ENCODE measurements at regions not wholly inside any gene's neighbourhood (a gene's known extent, or its start where the extent isn't known, plus 50 kb on each side); places are given as distances from the start of the nearest gene placed in this dataset.
A peak's percentile ranks its signal among the peaks of the same experiment; 100 is the strongest.

DNA sequence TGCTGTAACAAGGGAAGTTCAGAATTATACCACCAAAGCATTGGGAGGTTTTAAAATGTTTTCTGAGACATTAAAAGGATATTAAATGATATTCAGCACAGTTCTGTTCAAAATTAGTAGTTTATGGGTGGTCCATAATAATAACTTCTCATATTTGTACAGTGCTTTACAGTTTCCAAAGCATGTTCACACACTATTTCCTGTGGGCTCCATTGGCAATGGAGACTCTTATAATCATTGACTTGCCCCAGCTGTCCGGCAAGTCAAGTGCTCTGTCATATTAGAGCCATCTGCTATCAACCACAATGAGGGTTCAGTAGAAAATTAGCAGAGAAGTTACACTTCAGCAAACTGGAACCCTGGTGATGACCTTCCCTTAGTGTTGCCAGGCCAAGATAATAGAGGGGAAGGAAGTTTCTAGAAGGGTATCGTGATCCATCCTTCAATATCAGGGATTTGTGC, 526.6 kb upstream of the CCDC196 start (continued):
- no peak for TF ChIP-seq ESRRG (CRISPR knock-in tag; IDR thresholded peaks at IDR 0.05)
- TF ChIP-seq, protein P1, sequence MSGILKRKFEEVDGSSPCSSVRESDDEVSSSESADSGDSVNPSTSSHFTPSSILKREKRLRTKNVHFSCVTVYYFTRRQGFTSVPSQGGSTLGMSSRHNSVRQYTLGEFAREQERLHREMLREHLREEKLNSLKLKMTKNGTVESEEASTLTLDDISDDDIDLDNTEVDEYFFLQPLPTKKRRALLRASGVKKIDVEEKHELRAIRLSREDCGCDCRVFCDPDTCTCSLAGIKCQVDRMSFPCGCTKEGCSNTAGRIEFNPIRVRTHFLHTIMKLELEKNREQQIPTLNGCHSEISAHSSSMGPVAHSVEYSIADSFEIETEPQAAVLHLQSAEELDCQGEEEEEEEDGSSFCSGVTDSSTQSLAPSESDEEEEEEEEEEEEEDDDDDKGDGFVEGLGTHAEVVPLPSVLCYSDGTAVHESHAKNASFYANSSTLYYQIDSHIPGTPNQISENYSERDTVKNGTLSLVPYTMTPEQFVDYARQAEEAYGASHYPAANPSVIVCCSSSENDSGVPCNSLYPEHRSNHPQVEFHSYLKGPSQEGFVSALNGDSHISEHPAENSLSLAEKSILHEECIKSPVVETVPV (CRISPR knock-in tag; IDR thresholded peaks at IDR 0.05), result no peak
- TF ChIP-seq BACH2 (CRISPR knock-in tag; IDR thresholded peaks at IDR 0.05; ENCODE audit: borderline replicate concordance), result no peak

DNA sequence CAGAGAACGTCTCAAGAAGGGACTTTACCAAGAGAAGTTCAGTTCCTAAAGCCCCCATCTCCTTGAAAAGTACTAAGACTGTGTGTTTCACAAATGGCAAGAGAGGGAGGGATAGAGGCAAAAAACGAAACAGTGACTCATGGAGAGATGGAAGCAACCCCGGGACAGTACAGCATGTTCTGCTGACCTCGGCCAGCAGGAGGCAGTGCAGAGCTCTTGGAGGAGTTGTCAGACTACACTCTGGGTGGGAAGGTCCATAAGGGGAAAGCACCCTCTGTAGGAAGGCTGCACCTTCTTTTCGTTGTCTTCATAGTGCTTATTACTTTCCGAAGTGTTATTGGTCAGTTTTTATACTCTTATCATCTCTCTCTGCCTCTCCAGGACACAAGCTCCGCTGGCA, 525.2 kb upstream of the CCDC196 start:
- TF ChIP-seq TCF4 (CRISPR knock-in tag; IDR thresholded peaks at IDR 0.05; ENCODE audit: borderline replicate concordance) (no peak), PPARA (CRISPR knock-in tag; IDR thresholded peaks at IDR 0.05; ENCODE audit: borderline replicate concordance) (no peak), TOX (CRISPR knock-in tag; IDR thresholded peaks at IDR 0.05; ENCODE audit: borderline replicate concordance) (no peak), RARB (CRISPR knock-in tag; IDR thresholded peaks at IDR 0.05) (no peak), GLIS3 (CRISPR knock-in tag; IDR thresholded peaks at IDR 0.05) (no peak), ZNF8 (CRISPR knock-in tag; IDR thresholded peaks at IDR 0.05) (no peak)
- TF ChIP-seq, protein P1 (CRISPR knock-in tag; IDR thresholded peaks at IDR 0.05), result no peak
- ATAC-seq, result peak; percentile 65; the same call in 2 of the 3 replicates

DNA sequence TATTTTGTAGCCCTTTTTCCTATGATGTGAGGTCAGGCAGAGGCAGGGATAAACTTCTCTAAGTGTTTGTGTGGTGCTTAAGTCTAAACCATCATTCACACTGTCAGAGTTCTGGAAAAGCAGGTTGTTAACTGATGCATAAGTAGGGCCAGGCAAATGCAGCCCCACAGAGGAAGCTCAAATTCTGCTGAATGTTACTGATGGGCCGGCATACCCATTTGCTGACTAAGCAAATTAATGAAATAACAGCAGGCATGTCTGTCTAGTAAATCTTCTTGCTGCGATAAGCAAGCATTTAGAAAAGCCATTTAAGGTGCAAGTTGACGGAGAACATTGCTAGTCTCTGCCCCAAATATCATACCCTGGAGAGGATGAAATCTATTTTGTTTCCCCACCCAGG, 523.2 kb upstream of the CCDC196 start:
- no peak for ATAC-seq
- TF ChIP-seq, protein P2, sequence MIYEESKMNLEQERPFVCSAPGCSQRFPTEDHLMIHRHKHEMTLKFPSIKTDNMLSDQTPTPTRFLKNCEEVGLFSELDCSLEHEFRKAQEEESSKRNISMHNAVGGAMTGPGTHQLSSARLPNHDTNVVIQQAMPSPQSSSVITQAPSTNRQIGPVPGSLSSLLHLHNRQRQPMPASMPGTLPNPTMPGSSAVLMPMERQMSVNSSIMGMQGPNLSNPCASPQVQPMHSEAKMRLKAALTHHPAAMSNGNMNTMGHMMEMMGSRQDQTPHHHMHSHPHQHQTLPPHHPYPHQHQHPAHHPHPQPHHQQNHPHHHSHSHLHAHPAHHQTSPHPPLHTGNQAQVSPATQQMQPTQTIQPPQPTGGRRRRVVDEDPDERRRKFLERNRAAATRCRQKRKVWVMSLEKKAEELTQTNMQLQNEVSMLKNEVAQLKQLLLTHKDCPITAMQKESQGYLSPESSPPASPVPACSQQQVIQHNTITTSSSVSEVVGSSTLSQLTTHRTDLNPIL (CRISPR knock-in tag; IDR thresholded peaks at IDR 0.05; ENCODE audit: low read depth), result no peak
- TF ChIP-seq ISL1 (CRISPR knock-in tag; IDR thresholded peaks at IDR 0.05), result 0 out of 2 replicates have a peak, but pooled peaks have one; percentile 33

DNA sequence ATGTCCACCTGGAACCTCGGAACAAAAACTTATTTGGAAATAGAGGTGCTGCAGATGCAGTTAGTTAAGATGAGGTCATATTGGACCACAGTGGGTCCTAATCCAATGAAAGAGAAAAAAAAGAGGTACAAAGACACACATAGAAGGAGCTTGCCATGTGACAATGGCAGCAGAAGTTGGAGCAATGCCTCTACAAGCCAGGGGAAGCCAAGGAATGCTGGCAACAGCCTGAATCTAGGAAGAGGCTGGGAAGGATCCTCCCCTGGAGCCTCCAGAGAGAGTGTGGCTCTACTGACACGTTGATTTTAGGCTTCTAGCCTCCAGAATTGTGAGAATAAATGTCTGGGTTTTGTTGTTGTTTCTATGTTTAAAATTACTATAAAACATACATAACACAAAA, 521.8 kb upstream of the CCDC196 start:
- no peak for ATAC-seq
- no peak for TF ChIP-seq ZNF8 (CRISPR knock-in tag; IDR thresholded peaks at IDR 0.05)
- TF ChIP-seq ZNF70 (CRISPR knock-in tag; IDR thresholded peaks at IDR 0.05), result no peak
- TF ChIP-seq ARNTL (CRISPR knock-in tag; IDR thresholded peaks at IDR 0.05; ENCODE audit: borderline replicate concordance, low read depth), result no peak
- TF ChIP-seq ZFP30 (CRISPR knock-in tag; IDR thresholded peaks at IDR 0.05), result no peak
- no peak for TF ChIP-seq BACH2 (CRISPR knock-in tag; IDR thresholded peaks at IDR 0.05; ENCODE audit: borderline replicate concordance)
- TF ChIP-seq, protein P3, sequence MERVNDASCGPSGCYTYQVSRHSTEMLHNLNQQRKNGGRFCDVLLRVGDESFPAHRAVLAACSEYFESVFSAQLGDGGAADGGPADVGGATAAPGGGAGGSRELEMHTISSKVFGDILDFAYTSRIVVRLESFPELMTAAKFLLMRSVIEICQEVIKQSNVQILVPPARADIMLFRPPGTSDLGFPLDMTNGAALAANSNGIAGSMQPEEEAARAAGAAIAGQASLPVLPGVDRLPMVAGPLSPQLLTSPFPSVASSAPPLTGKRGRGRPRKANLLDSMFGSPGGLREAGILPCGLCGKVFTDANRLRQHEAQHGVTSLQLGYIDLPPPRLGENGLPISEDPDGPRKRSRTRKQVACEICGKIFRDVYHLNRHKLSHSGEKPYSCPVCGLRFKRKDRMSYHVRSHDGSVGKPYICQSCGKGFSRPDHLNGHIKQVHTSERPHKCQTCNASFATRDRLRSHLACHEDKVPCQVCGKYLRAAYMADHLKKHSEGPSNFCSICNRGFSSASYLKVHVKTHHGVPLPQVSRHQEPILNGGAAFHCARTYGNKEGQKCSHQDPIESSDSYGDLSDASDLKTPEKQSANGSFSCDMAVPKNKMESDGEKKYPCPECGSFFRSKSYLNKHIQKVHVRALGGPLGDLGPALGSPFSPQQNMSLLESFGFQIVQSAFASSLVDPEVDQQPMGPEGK (CRISPR knock-in tag; IDR thresholded peaks at IDR 0.05; ENCODE audit: borderline replicate concordance), result no peak
- no peak for TF ChIP-seq ZFP3 (CRISPR knock-in tag; IDR thresholded peaks at IDR 0.05)
- no peak for TF ChIP-seq SNAI2 (CRISPR knock-in tag; IDR thresholded peaks at IDR 0.05)
- no peak for TF ChIP-seq CSDC2 (CRISPR knock-in tag; IDR thresholded peaks at IDR 0.05)
- TF ChIP-seq RARB (CRISPR knock-in tag; IDR thresholded peaks at IDR 0.05), result no peak
- no peak for TF ChIP-seq PPARA (CRISPR knock-in tag; IDR thresholded peaks at IDR 0.05; ENCODE audit: borderline replicate concordance)
- no peak for TF ChIP-seq GLIS3 (CRISPR knock-in tag; IDR thresholded peaks at IDR 0.05)
- TF ChIP-seq, protein P2 (CRISPR knock-in tag; IDR thresholded peaks at IDR 0.05; ENCODE audit: low read depth), result no peak
- no peak for TF ChIP-seq ZNF565 (CRISPR knock-in tag; conservative IDR thresholded peaks at IDR 0.05; ENCODE audit: low read depth)
- no peak for TF ChIP-seq OSR1 (CRISPR knock-in tag; IDR thresholded peaks at IDR 0.05)
- TF ChIP-seq TCF4 (CRISPR knock-in tag; IDR thresholded peaks at IDR 0.05; ENCODE audit: borderline replicate concordance), result no peak
- TF ChIP-seq ESRRG (CRISPR knock-in tag; IDR thresholded peaks at IDR 0.05), result no peak
- TF ChIP-seq, protein P4, sequence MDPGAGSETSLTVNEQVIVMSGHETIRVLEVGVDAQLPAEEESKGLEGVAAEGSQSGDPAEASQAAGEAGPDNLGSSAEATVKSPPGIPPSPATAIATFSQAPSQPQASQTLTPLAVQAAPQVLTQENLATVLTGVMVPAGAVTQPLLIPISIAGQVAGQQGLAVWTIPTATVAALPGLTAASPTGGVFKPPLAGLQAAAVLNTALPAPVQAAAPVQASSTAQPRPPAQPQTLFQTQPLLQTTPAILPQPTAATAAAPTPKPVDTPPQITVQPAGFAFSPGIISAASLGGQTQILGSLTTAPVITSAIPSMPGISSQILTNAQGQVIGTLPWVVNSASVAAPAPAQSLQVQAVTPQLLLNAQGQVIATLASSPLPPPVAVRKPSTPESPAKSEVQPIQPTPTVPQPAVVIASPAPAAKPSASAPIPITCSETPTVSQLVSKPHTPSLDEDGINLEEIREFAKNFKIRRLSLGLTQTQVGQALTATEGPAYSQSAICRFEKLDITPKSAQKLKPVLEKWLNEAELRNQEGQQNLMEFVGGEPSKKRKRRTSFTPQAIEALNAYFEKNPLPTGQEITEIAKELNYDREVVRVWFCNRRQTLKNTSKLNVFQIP (CRISPR knock-in tag; IDR thresholded peaks at IDR 0.05; ENCODE audit: borderline replicate concordance, low read depth), result no peak

Measured in SK-N-SH treated with all-trans-retinoic acid at 6 μM for 48 hours (cell line).